H1 (cell line): ENCODE measurements at regions not wholly inside any gene's neighbourhood (a gene's known extent, or its start where the extent isn't known, plus 50 kb on each side); places are given as distances from the start of the nearest gene placed in this dataset.
A peak's percentile ranks its signal among the peaks of the same experiment; 100 is the strongest.

Source experiments
- CTCF ChIA-PET: fragments of 300-600 bp; sonication (Branson Sonifier 250); formaldehyde crosslinking; loops from one replicate; lab custom pipeline; 2021; ENCODE audit not compliant: partially characterized antibody; lab: Charles Lee
- POLR2A ChIA-PET: fragments of 300-600 bp; sonication (Branson Sonifier 250); formaldehyde crosslinking; loops from one replicate; lab custom pipeline; 2021; ENCODE audit warnings: inconsistent platforms; ENCODE audit not compliant: partially characterized antibody; lab: Charles Lee
- DNase-seq, 2 experiments: peaks; one replicate each; pipeline versions ENCODE4 v3.0.0 to v3.0.0-alpha.2; 2010 to 2022; ENCODE audit warnings: low spot score in 2 of 2, low read depth in 1 of 2, mixed read lengths in 1 of 2
- FAIRE-seq: peaks from 2 replicates; lab custom pipeline; 2011; peaks lifted over from hg19 to GRCh38; lab: Jason Lieb, UNC
- H2AFZ ChIP-seq: 2 replicates; pipeline ENCODE4 v1.8.1; 2012; ENCODE audit warnings: low read length, inconsistent platforms
- H2AK5ac ChIP-seq: 2 replicates; pipeline ENCODE4 v1.6.1; 2013; ENCODE audit warnings: low read depth, low read length
- H2BK120ac ChIP-seq: replicated peaks from 2 replicates; pipeline ENCODE3; 2013; ENCODE audit warnings: low read depth, low read length, inconsistent platforms
- H2BK12ac ChIP-seq: 2 replicates; pipeline ENCODE4 v1.6.1; 2013; ENCODE audit warnings: low read depth, low read length
- H2BK15ac ChIP-seq: 2 replicates; pipeline ENCODE4 v1.6.1; 2013; ENCODE audit warnings: low read length
- H2BK20ac ChIP-seq: 2 replicates; pipeline ENCODE4 v1.6.1; 2013; ENCODE audit warnings: low read length
- H2BK5ac ChIP-seq: 2 replicates; pipeline ENCODE4 v1.6.1; 2013; ENCODE audit warnings: low read depth, low read length
- H3K14ac ChIP-seq: 2 replicates; pipeline ENCODE4 v1.6.1; 2013; ENCODE audit warnings: inconsistent platforms; ENCODE audit not compliant: insufficient read length
- H3K18ac ChIP-seq: 2 replicates; pipeline ENCODE4 v1.6.1; 2013; ENCODE audit warnings: low read length; ENCODE audit errors: extremely low read depth
- H3K23ac ChIP-seq: 2 replicates; pipeline ENCODE4 v1.6.1; 2013; ENCODE audit warnings: inconsistent platforms; ENCODE audit not compliant: insufficient read length
- H3K23me2 ChIP-seq: 2 replicates; pipeline ENCODE4 v1.6.1; 2013; ENCODE audit warnings: low read depth, low read length
- H3K27ac ChIP-seq: 2 replicates; pipeline ENCODE4 v1.6.1; 2011; ENCODE audit warnings: low read depth, low read length, inconsistent platforms
- H3K27me3 ChIP-seq, 4 experiments: replicated peaks in 1 of 4; 1 replicate in 1 of 4; 2 replicates in 3 of 4; pipeline versions ENCODE4 v1.6.1 to v1.8.1; 2011 to 2013; ENCODE audit warnings: low read length in 3 of 4, mild to moderate bottlenecking in 3 of 4, inconsistent platforms in 2 of 4, mixed read lengths in 2 of 4, moderate library complexity in 1 of 4; ENCODE audit not compliant: control insufficient read depth in 3 of 4, insufficient read depth in 3 of 4; ENCODE audit errors: extremely low read depth in 1 of 4
- H3K36me3 ChIP-seq, 4 experiments: 2 replicates each; pipeline versions ENCODE4 v1.6.1 to v1.8.1; 2011 to 2013; ENCODE audit warnings: mild to moderate bottlenecking in 4 of 4, low read length in 3 of 4, moderate library complexity in 2 of 4, control low read depth in 1 of 4, inconsistent platforms in 1 of 4; ENCODE audit not compliant: insufficient read depth in 4 of 4, control insufficient read depth in 2 of 4
- H3K4ac ChIP-seq: replicated peaks from 2 replicates; pipeline ENCODE3; 2013; ENCODE audit warnings: low read length, low read depth, mixed read lengths, inconsistent platforms; ENCODE audit not compliant: insufficient read length
- H3K4me1 ChIP-seq, 4 experiments: replicated peaks in 1 of 4; 1 replicate in 1 of 4; 2 replicates in 3 of 4; pipeline versions ENCODE4 v1.6.1 to v1.8.1; 2011 to 2013; ENCODE audit warnings: low read length in 3 of 4, inconsistent platforms in 2 of 4, mixed read lengths in 1 of 4; ENCODE audit not compliant: insufficient read depth in 4 of 4, control insufficient read depth in 3 of 4
- H3K4me2 ChIP-seq, 2 experiments: 2 replicates each; pipeline versions ENCODE4 v1.6.1 to v1.8.1; 2011 to 2013; ENCODE audit warnings: low read depth in 2 of 2, low read length in 2 of 2, control low read depth in 1 of 2, inconsistent platforms in 1 of 2, mild to moderate bottlenecking in 1 of 2; ENCODE audit not compliant: insufficient read depth in 1 of 2
- H3K4me3 ChIP-seq, 4 experiments: fragments of 200-600, 300-600 bp in 1 of 4; sonication (generic), shearing (Covaris generic), sonication (Bioruptor Twin) in 1 of 4; 2 replicates each; pipeline versions ENCODE4 v1.5.1 to v1.8.1; 2011 to 2016; ENCODE audit warnings: low read length in 4 of 4, low read depth in 3 of 4, control low read depth in 2 of 4, inconsistent platforms in 2 of 4, mild to moderate bottlenecking in 2 of 4, mixed read lengths in 1 of 4, moderate library complexity in 1 of 4; ENCODE audit not compliant: insufficient read depth in 2 of 4; ENCODE audit errors: extremely low read depth in 1 of 4
- H3K56ac ChIP-seq: replicated peaks from 2 replicates; pipeline ENCODE3; 2013; ENCODE audit warnings: low read depth, mild to moderate bottlenecking, mixed read lengths, low read length, inconsistent platforms; ENCODE audit not compliant: insufficient read length
- H3K79me1 ChIP-seq: 2 replicates; pipeline ENCODE4 v1.6.1; 2013; ENCODE audit warnings: low read depth, low read length, control low read depth
- H3K79me2 ChIP-seq, 2 experiments: 2 replicates each; pipeline versions ENCODE4 v1.6.1 to v1.8.1; 2012 to 2013; ENCODE audit warnings: low read length in 2 of 2, mild to moderate bottlenecking in 2 of 2, inconsistent platforms in 1 of 2; ENCODE audit not compliant: insufficient read depth in 2 of 2, control insufficient read depth in 1 of 2
- H3K9ac ChIP-seq, 4 experiments: replicated peaks in 1 of 4; 1 replicate in 1 of 4; 2 replicates in 3 of 4; pipeline versions ENCODE4 v1.6.1 to v1.8.1; 2011 to 2013; ENCODE audit warnings: low read depth in 3 of 4, low read length in 3 of 4, control low read depth in 2 of 4, mild to moderate bottlenecking in 2 of 4, moderate library complexity in 2 of 4, inconsistent platforms in 1 of 4; ENCODE audit errors: extremely low read depth in 1 of 4
- H3K9me3 ChIP-seq, 2 experiments: 2 replicates each; pipeline versions ENCODE4 v1.6.1 to v1.8.1; 2012 to 2013; ENCODE audit warnings: mild to moderate bottlenecking in 2 of 2, moderate library complexity in 2 of 2, control low read depth in 1 of 2, inconsistent platforms in 1 of 2, low read depth in 1 of 2, low read length in 1 of 2, mixed read lengths in 1 of 2; ENCODE audit not compliant: insufficient read depth in 2 of 2
- H4K20me1 ChIP-seq, 2 experiments: replicated peaks in 1 of 2; 2 replicates each; pipeline versions ENCODE3 to v1.8.1; 2011 to 2013; ENCODE audit warnings: inconsistent platforms in 2 of 2, low read length in 2 of 2, mild to moderate bottlenecking in 1 of 2; ENCODE audit not compliant: insufficient read depth in 2 of 2, control insufficient read depth in 1 of 2
- H4K5ac ChIP-seq: 2 replicates; pipeline ENCODE4 v1.6.1; 2013; ENCODE audit warnings: low read length, low read depth, mixed read lengths, inconsistent platforms; ENCODE audit not compliant: insufficient read length
- H4K8ac ChIP-seq: 2 replicates; pipeline ENCODE4 v1.8.0; 2013; ENCODE audit warnings: mild to moderate bottlenecking, moderate library complexity, low read length, inconsistent platforms; ENCODE audit not compliant: insufficient read depth; ENCODE audit errors: extremely low read depth
- H4K91ac ChIP-seq: replicated peaks from 2 replicates; pipeline ENCODE3; 2013; ENCODE audit warnings: low read length, mixed read lengths, inconsistent platforms; ENCODE audit not compliant: insufficient read length
- CREB1 ChIP-seq: IDR thresholded peaks from 2 replicates; pipeline ENCODE4 v1.6.1; 2012; ENCODE audit warnings: inconsistent platforms
- HDAC2 ChIP-seq, 2 experiments: fragments of 300-600 bp in 1 of 2; sonication (generic) in 1 of 2; IDR thresholded peaks; 2 replicates each; pipeline ENCODE4 v1.6.1; 2011 to 2012; ENCODE audit warnings: low read depth in 2 of 2, low read length in 2 of 2, mild to moderate bottlenecking in 2 of 2, moderate library complexity in 2 of 2, borderline replicate concordance in 1 of 2, inconsistent platforms in 1 of 2
- KDM4A ChIP-seq: IDR thresholded peaks from one replicate; pipeline ENCODE4 v1.7.1; 2012; ENCODE audit warnings: low read depth, mild to moderate bottlenecking, moderate library complexity, low read length, inconsistent platforms; ENCODE audit not compliant: severe bottlenecking
- POLR2AphosphoS5 ChIP-seq: IDR thresholded peaks from 2 replicates; pipeline ENCODE4 v1.6.1; 2011; ENCODE audit warnings: low read depth, low read length
- SP4 ChIP-seq: IDR thresholded peaks from 2 replicates; pipeline ENCODE4 v1.6.1; 2012; ENCODE audit warnings: low read length, inconsistent platforms
- TCF12 ChIP-seq: IDR thresholded peaks from 2 replicates; pipeline ENCODE4 v1.6.1; 2011; ENCODE audit warnings: low read depth, mild to moderate bottlenecking, low read length
- WGBS, 2 experiments: shearing (Covaris generic) in 1 of 2; methylation state at CpG; one replicate each; pipeline versions ENCODE4 v1.1.6 to v1.1.7; 2013 to 2015; ENCODE audit warnings: low lambda C conversion rate in 2 of 2, mixed read lengths in 2 of 2, inconsistent platforms in 1 of 2, low coverage in 1 of 2, missing lambda C conversion rate in 1 of 2; ENCODE audit not compliant: insufficient replicate concordance in 2 of 2, insufficient coverage in 1 of 2, insufficient read length in 1 of 2; ENCODE audit errors: extremely low coverage in 1 of 2, missing lambda C conversion rate in 1 of 2; 5-methylcytosine and 5-hydroxymethylcytosine counted together

GRCh38 chr21:16179773-16180172 lies 450.0 kb downstream of the USP25 start:
- DNase-seq (no peak), FAIRE-seq (no peak)
- Histone ChIP-seq H3K27me3 (no peaks in the 10 kb centered on the region), H3K79me1 (no peaks in the 10 kb centered on the region), H3K23ac (no peak overlapping the region), H3K36me3 (no peaks in the 10 kb centered on the region), H3K9me3 (no peaks in the 10 kb centered on the region), H3K23me2 (no peaks in the 10 kb centered on the region), H3K4me3 (no peak overlapping the region), H4K91ac (no peak overlapping the region), H4K5ac (no peak overlapping the region), H3K18ac (no peak overlapping the region), H2BK12ac (no peak overlapping the region), H3K56ac (no peak overlapping the region), H3K27ac (no peak overlapping the region), H3K4me1 (no peaks in the 10 kb centered on the region), H3K79me2 (no peaks in the 10 kb centered on the region), H3K14ac (no peak overlapping the region), H3K9ac (no peak overlapping the region), H4K8ac (no peak overlapping the region), H2AFZ (0 out of 2 replicates have a peak overlapping the region, but pooled peaks have one; percentile 48), H3K4ac (no peak overlapping the region), H2BK15ac (no peak overlapping the region), H2BK120ac (no peak overlapping the region), H2BK5ac (no peak overlapping the region), H4K20me1 (no peaks in the 10 kb centered on the region), H3K4me2 (no peak overlapping the region), H2BK20ac (no peak overlapping the region), H2AK5ac (no peak overlapping the region)
- ChIA-PET CTCF (interaction anchor here (0.7 to 0.9 kb wide), 2 partner anchors 26 to 99 kb away, joined by 3 read pairs; no protein-coding TSS in a partner anchor), POLR2A (no interaction called here)
- 97% methylated on average over 3 of the region's 3 CpGs; no CpG with 5 or more reads in 1 of the 2 experiments for WGBS, 2 experiments
- TF ChIP-seq HDAC2 (IDR thresholded peaks at IDR 0.05; ENCODE audit: borderline replicate concordance in 1 of 2, low read depth in 2 of 2, low read length in 2 of 2): no peak
- TF ChIP-seq TCF12: no peak
- TF ChIP-seq POLR2AphosphoS5: no peak
- TF ChIP-seq CREB1: no peak
- TF ChIP-seq KDM4A: no peak
- no peak for TF ChIP-seq SP4
